ENCODE measurements at regions not wholly inside any gene's neighbourhood (a gene's known extent, or its start where the extent isn't known, plus 50 kb on each side); places are given as distances from the start of the nearest gene placed in this dataset.

DNA sequence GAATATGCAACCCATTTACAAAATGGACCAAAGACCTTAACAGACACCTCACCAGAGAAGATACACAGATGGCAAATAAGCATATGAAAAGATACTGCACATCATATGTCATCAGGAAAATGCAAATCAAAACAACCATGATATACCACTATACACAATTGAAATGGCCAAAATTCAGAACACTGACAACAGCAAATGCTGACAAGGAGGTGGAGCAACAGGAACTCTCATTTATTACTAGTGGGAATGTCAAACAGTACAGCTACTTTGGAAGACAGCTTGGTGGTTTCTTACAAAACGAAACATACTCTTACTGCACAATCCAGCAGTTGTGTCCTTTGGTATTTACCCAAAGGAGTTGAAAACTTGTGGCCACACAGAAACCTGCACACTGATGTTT, 50.0 kb upstream of the PCGF5 start:
- TF ChIP-seq POLR2A (IDR thresholded peaks at IDR 0.05) (no peak), POLR2AphosphoS5 (IDR thresholded peaks at IDR 0.05) (no peak)
- TF ChIP-seq, protein P1, sequence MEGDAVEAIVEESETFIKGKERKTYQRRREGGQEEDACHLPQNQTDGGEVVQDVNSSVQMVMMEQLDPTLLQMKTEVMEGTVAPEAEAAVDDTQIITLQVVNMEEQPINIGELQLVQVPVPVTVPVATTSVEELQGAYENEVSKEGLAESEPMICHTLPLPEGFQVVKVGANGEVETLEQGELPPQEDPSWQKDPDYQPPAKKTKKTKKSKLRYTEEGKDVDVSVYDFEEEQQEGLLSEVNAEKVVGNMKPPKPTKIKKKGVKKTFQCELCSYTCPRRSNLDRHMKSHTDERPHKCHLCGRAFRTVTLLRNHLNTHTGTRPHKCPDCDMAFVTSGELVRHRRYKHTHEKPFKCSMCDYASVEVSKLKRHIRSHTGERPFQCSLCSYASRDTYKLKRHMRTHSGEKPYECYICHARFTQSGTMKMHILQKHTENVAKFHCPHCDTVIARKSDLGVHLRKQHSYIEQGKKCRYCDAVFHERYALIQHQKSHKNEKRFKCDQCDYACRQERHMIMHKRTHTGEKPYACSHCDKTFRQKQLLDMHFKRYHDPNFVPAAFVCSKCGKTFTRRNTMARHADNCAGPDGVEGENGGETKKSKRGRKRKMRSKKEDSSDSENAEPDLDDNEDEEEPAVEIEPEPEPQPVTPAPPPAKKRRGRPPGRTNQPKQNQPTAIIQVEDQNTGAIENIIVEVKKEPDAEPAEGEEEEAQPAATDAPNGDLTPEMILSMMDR (IDR thresholded peaks at IDR 0.05) = no peak

Measured in sigmoid colon (tissue), 4 donors.